ENCODE measurements at regions not wholly inside any gene's neighbourhood (a gene's known extent, or its start where the extent isn't known, plus 50 kb on each side); places are given as distances from the start of the nearest gene placed in this dataset.

DNA sequence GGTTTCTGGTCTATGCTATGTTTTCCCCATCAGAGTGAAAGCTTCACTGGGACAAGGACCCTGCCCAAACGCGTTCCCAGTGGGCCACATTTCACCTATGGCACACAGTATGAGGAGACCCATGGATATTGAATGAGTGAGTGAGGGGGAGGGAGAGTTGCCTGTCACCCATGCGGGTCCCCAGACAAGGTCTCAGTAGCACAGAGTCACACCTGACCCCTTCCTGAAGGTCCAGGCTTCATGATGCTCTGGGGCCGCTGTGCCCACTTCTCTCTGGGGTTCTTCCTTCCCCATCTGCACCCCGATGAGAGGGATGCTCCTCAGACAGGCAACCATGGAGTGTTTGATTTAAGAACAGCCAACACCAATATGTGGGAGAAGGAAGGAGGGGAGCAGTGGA, 72.3 kb upstream of the CSF3R start:
- Histone ChIP-seq H4K20me1 (replicated peaks in 1 of 2; ENCODE audit: control insufficient read depth in 1 of 2, insufficient read depth in 2 of 2, low read length in 2 of 2) (peaks cover 0 to 2% of the 10 kb centered on the region in 2 experiments), H2BK5ac (ENCODE audit: low read depth, low read length) (no peak overlapping the region; the same call in 1 of the 2 replicates), H4K91ac (replicated peaks; ENCODE audit: insufficient read length, low read length) (no peak overlapping the region), H3K9ac (replicated peaks in 1 of 4; ENCODE audit: extremely low read depth in 1 of 4, low read depth in 3 of 4, low read length in 3 of 4) (no peak overlapping the region), H3K56ac (replicated peaks; ENCODE audit: insufficient read length, low read depth, low read length) (no peak overlapping the region), H3K79me1 (ENCODE audit: low read depth, low read length) (no peaks in the 10 kb centered on the region), H3K4me3 (ENCODE audit: extremely low read depth in 1 of 4, insufficient read depth in 2 of 4, low read depth in 3 of 4, low read length in 4 of 4) (no peak overlapping the region), H3K27ac (ENCODE audit: low read depth, low read length) (no peak overlapping the region), H3K36me3 (ENCODE audit: control insufficient read depth in 2 of 4, insufficient read depth in 4 of 4, low read length in 3 of 4) (no peaks in the 10 kb centered on the region), H3K23ac (ENCODE audit: insufficient read length) (no peak overlapping the region), H4K8ac (ENCODE audit: extremely low read depth, insufficient read depth, low read length) (no peak overlapping the region), H3K14ac (ENCODE audit: insufficient read length) (no peak overlapping the region), H2BK20ac (ENCODE audit: low read length) (no peak overlapping the region), H4K5ac (ENCODE audit: insufficient read length, low read depth, low read length) (no peak overlapping the region), H3K27me3 (replicated peaks in 1 of 4; ENCODE audit: control insufficient read depth in 3 of 4, extremely low read depth in 1 of 4, insufficient read depth in 3 of 4, low read length in 3 of 4) (peaks cover 0 to 5% (median 2%) of the 10 kb centered on the region in 4 experiments; a peak in 4 of 7 replicates), H3K23me2 (ENCODE audit: low read depth, low read length) (peaks cover 2% of the 10 kb centered on the region; the same call in 1 of the 2 replicates), H2BK120ac (replicated peaks; ENCODE audit: low read depth, low read length) (no peak overlapping the region), H3K79me2 (ENCODE audit: control insufficient read depth in 1 of 2, insufficient read depth in 2 of 2, low read length in 2 of 2) (no peaks in the 10 kb centered on the region), H2AFZ (ENCODE audit: low read length) (no peak overlapping the region), H3K4ac (replicated peaks; ENCODE audit: insufficient read length, low read depth, low read length) (no peak overlapping the region), H2BK12ac (ENCODE audit: low read depth, low read length) (no peak overlapping the region), H3K18ac (ENCODE audit: extremely low read depth, low read length) (no peak overlapping the region), H3K4me2 (ENCODE audit: insufficient read depth in 1 of 2, low read depth in 2 of 2, low read length in 2 of 2) (no peak overlapping the region), H2AK5ac (ENCODE audit: low read depth, low read length) (no peak overlapping the region), H3K4me1 (replicated peaks in 1 of 4; ENCODE audit: control insufficient read depth in 3 of 4, insufficient read depth in 4 of 4, low read length in 3 of 4) (no peaks in the 10 kb centered on the region), H2BK15ac (ENCODE audit: low read length) (no peak overlapping the region), H3K9me3 (ENCODE audit: insufficient read depth in 2 of 2, low read depth in 1 of 2, low read length in 1 of 2) (no peaks in the 10 kb centered on the region)
- POLR2A ChIA-PET (ENCODE audit: partially characterized antibody), result interaction anchor here (0.7 kb wide), 1 partner anchor 34 kb away, joined by 3 read pairs; no protein-coding TSS in a partner anchor
- CTCF ChIA-PET (ENCODE audit: partially characterized antibody), result interaction anchor here (0.6 to 11.8 kb wide), 21 partner anchors 10 to 879 kb away, joined by 3 to 125 read pairs (median 3); no protein-coding TSS in a partner anchor
- DNase-seq (ENCODE audit: low read depth in 1 of 2, low spot score in 2 of 2) (no peak), FAIRE-seq (no peak)
- WGBS, 2 experiments (ENCODE audit: extremely low coverage in 1 of 2, insufficient coverage in 1 of 2, insufficient read length in 1 of 2, insufficient replicate concordance in 2 of 2, low coverage in 1 of 2, low lambda C conversion rate in 2 of 2, missing lambda C conversion rate in 1 of 2), result 88% methylated on average over 5 of the region's 5 CpGs; no CpG with 5 or more reads in 1 of the 2 experiments
- TF ChIP-seq KDM5A (IDR thresholded peaks at IDR 0.05; ENCODE audit: low read length) (no peak), SUZ12 (IDR thresholded peaks at IDR 0.05; ENCODE audit: low read length) (no peak), RFX5 (IDR thresholded peaks at IDR 0.05; ENCODE audit: borderline replicate concordance, low read depth, low read length) (no peak), CTCF (IDR thresholded peaks at IDR 0.05; ENCODE audit: control extremely low read depth in 1 of 3, insufficient read depth in 1 of 3, low read depth in 1 of 3, low read length in 3 of 3) (no peak)

Measured in H1 (cell line).